Epithelial cell of proximal tubule (primary cell): ENCODE measurements at regions not wholly inside any gene's neighbourhood (a gene's known extent, or its start where the extent isn't known, plus 50 kb on each side); places are given as distances from the start of the nearest gene placed in this dataset.

Source experiments
- DNase-seq: peaks from one replicate; pipeline ENCODE4 v3.0.0-alpha.2; 2011; ENCODE audit warnings: low read depth
- H3K4me3 ChIP-seq: 2 replicates; pipeline ENCODE4 v1.5.1; 2011; ENCODE audit warnings: low read depth, mild to moderate bottlenecking, low read length
- CTCF ChIP-seq: conservative IDR thresholded peaks from 2 replicates; pipeline ENCODE4 v1.5.1; 2012; ENCODE audit warnings: low read depth, mild to moderate bottlenecking, low read length

GRCh38 chr11:128161994-128162393, 425.4 kb downstream of the ETS1 start:
- TF ChIP-seq CTCF, result no peak
- H3K4me3 ChIP-seq, result no peak overlapping the region
- DNase-seq, result no peak

GRCh38 chr11:128161436-128161835, 425.9 kb downstream of the ETS1 start:
- no peak for TF ChIP-seq CTCF
- DNase-seq, result no peak

GRCh38 chr11:128158860-128159259, 428.5 kb downstream of the ETS1 start:
- DNase-seq, result no peak
- no peak for TF ChIP-seq CTCF
- H3K4me3 ChIP-seq, result no peak overlapping the region

More at GRCh38 chr11:128161436-128161835, 425.9 kb downstream of the ETS1 start:
- H3K4me3 ChIP-seq, result no peak overlapping the region

- peak overlapping the region; percentile 20 for H3K4me3 ChIP-seq
- TF ChIP-seq CTCF, result no peak
- DNase-seq, result peak; percentile 51
Observed at GRCh38 chr11:128157423-128158298, 429.7 kb downstream of the ETS1 start.

- H3K4me3 ChIP-seq, result no peak overlapping the region
- no peak for TF ChIP-seq CTCF
- peak; percentile 85 for DNase-seq
Observed at GRCh38 chr11:128156486-128156885, 430.9 kb downstream of the ETS1 start.

GRCh38 chr11:128155590-128155989, 431.8 kb downstream of the ETS1 start:
- H3K4me3 ChIP-seq, result no peak overlapping the region
- no peak for DNase-seq
- no peak for TF ChIP-seq CTCF

GRCh38 chr11:128153697-128154048, 433.7 kb downstream of the ETS1 start:
- H3K4me3 ChIP-seq, result no peak overlapping the region
- TF ChIP-seq CTCF, result no peak
- DNase-seq, result no peak
